HG03103 (cell line): ENCODE measurements at regions not wholly inside any gene's neighbourhood (a gene's known extent, or its start where the extent isn't known, plus 50 kb on each side); places are given as distances from the start of the nearest gene placed in this dataset.

Experiments used
- ATAC-seq: cut with Tn5 transposase; IDR thresholded peaks from one replicate; pipeline ENCODE4 v1.9.1; 2021; ENCODE audit warnings: low read depth; ENCODE audit not compliant: unreplicated experiment

GRCh38 chr6:19477563-19477962 is 359.6 kb upstream of the ID4 start:
- no peak for ATAC-seq

DNA sequence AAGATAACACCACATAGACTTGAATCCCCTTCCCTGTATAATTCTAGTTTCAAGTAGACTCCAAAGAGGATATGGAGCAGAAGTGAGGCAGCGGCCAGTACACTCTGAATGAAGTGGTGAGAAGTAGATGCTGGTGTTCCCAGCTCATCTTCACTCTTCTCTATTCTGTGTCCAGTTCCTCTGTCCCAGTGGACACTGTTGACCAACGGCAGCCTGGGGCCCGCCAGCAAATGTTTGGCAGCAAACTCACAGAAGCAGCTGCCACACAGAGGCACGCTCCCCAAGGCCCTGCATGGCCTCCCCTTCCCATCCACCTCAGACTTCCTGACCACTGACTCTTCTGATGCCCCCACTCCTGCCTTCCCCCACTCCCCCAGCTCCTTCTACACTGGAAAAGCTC is 358.9 kb upstream of the ID4 start:
- ATAC-seq = no peak

DNA sequence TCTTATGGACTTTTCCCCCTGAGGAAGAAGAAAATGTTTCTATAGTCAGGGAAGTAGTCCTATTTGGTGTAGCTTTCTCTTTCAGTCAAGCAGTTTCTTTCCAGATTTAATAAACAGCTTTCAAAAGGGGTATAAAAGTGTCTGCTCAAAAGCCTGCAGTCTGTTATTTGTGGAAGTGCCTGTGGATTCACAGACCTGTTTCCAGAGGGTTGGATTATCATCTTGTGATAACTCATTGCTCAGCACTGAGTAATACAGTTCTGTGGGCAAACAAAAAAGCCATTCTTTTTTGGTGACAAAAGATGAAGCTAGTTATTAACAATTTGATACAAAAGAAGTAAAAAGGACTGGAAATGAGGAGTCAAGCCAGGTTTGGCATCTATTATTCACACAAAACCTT is 358.2 kb upstream of the ID4 start:
- ATAC-seq = no peak

GRCh38 chr6:19479551-19479950 is 357.6 kb upstream of the ID4 start:
- no peak for ATAC-seq

DNA sequence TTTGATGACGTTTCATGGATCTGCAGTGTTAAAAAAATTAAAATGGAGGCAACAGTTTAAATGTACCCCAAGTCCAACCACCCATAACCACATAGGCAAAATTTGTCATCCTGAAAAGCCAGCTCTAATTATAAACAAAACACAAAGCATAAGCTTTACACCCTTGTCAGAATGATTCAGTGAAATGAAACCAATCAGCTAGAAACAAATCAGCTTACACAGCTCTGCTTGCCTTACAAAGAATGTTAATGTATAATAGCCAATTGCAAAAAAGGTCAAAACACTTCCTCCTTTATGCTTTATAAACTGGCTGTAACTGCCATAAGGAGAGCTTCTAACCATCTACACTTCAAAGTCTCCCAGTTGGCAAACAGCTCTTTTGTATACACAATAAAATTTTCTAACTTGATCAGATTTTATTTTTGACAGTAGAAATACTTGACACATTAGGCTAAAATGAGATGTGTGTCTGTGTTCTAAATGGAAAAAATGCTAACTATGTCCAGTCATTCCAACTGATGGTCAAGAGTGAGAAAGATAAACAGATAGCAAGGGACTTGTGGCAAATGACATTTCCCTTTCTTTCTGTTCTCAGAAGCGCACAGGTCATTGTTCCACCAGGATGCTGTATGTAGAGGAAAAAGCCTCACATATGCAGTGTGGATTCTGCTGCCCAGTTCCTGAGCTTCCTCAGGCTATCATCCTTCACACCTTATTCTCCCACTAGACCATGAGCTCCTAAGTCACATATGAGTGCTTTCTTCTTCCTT is 344.3 kb upstream of the ID4 start:
- ATAC-seq = no peak

- ATAC-seq = no peak
These were observed 335.4 kb upstream of the ID4 start for GRCh38 chr6:19501737-19502245.

DNA sequence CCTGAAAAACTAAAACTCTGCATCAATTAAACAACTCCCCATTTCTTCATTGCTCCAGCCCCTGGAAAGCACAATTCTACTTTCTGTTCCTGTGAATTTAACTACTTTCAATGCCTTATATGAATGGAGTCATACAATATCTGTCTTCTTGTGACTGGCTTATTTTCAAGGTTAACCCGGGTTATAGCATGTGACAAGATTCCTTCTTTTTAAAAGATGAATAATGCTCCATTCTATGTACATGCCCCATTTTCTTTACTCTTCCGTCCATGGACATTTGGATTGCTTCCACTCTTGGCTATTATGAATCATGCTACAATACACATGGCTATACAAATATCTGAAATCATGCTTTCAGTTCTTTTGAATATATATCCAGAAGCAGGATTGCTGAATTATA is 334.9 kb upstream of the ID4 start:
- no peak for ATAC-seq

GRCh38 chr6:19515939-19516338 is 321.2 kb upstream of the ID4 start:
- ATAC-seq = no peak

- ATAC-seq = no peak
These were observed 317.2 kb upstream of the ID4 start for GRCh38 chr6:19519941-19520340.

- no peak for ATAC-seq
These were observed 312.6 kb upstream of the ID4 start for GRCh38 chr6:19524366-19525186.

DNA sequence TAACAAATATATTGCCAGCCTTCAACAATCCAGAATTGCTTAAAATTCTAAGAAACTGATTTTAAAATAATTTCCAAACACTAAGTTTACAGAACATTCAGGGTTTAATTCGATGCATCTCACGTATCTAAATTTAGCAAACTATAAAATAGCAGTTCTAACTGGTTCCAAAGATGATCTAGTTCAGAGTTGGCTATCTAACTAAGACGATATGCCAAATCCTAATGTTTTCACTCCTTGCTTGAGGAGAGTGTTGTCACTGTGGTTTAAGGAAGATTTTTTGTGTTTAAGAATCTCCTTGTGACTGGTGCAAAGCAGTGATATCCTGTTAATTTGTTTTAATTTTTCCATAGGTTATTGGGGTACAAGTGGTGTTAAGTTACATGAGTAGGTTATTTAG is 311.5 kb upstream of the ID4 start:
- ATAC-seq = no peak

DNA sequence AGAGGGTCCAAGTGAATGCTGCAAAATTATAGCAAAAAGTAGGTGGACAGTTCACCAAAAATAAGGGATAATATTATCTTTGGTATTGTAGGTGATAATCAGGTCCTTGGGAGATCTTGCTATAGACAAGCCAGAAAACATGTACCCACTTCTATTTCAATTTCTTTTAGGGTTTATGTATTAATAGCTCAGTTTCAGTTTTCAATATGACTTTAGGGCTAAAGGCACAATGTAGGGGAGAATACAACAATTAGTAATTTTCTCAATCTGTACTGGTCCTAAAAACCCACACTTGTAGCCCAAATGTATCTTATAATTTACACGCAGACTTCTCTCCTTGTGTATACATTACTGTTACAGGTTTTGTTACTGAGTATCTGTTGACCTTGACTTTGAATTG is 307.0 kb upstream of the ID4 start:
- ATAC-seq = no peak

- no peak for ATAC-seq
These were observed 301.8 kb upstream of the ID4 start for GRCh38 chr6:19535351-19535750.

DNA sequence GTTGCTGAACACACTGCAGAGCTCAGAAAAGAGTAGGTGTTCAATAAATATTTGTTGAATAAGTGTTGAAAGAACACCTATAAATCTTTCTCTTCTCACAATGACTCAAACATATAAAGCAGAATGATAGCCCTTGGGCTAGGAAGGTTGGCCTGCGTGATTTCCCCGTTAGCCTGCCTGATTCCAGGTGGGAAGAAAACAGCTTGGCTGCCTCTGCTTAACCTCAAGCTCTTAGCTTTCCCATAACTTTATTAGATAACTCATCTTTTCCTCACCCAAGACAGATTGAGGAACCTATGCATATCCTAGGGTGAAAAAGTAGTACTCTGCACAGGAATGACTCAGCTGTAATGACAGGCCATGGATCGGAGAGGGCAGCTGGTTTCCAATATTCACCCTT is 300.3 kb upstream of the ID4 start:
- ATAC-seq = no peak

- ATAC-seq = no peak
These were observed 299.1 kb upstream of the ID4 start for GRCh38 chr6:19538096-19538495.

GRCh38 chr6:19547507-19547906 is 289.7 kb upstream of the ID4 start:
- ATAC-seq = no peak

GRCh38 chr6:19549109-19549508 is 288.1 kb upstream of the ID4 start:
- ATAC-seq = no peak

DNA sequence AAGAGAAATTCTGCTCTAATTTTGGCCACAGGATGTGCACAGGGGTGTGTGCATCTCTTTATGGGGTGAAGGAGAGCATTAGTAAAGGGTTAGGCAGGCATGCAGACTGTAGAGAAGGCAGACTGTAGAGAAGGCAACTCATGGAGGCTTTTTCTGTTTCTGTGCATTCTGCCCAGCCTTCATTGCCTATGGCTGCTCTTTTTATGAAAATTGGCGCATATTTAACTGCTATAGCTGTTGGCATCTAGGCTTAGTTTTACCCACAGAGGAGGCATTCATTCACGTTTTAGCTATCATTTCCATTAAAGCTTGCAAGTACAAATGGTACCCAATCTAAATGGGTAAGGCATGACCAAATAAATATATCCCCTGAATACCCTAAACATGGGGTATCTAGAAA is 286.8 kb upstream of the ID4 start:
- no peak for ATAC-seq

DNA sequence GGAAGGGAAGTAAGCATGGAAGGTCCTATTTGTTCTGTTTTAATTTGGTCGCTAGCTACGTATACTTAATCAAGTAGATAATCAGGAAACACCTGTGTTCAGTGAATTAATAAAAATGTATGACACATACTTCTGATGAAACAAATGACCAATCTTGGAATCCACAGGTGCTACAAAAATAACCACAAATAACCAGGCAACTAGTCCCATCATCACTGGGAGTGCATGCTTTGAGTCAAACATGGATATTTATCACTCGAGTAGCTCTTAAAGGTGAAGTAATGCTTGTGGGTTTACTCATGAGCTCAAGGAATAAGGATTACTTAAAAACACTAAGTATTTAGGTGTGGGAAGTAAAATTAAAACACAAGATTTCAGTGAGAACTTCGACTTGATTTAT is 285.6 kb upstream of the ID4 start:
- ATAC-seq = no peak

DNA sequence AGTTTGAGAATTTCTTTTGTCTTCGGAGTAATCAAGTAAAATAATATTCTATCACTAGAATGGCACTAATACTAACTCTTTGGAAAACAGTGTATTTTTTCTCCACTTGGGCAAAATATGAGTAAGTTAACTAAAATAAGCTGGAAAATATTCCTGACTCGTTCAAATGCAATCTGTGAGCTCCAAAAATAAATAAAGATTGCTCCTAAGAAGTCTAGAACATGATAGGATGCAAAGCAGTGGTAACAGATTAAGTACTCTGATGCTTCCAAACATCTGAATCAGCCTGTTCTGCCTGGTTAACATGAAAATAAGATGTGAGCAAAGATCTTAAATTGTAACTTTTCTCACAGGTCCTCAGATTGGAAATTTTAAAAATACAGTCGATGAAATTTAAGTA is 285.1 kb upstream of the ID4 start:
- no peak for ATAC-seq

DNA sequence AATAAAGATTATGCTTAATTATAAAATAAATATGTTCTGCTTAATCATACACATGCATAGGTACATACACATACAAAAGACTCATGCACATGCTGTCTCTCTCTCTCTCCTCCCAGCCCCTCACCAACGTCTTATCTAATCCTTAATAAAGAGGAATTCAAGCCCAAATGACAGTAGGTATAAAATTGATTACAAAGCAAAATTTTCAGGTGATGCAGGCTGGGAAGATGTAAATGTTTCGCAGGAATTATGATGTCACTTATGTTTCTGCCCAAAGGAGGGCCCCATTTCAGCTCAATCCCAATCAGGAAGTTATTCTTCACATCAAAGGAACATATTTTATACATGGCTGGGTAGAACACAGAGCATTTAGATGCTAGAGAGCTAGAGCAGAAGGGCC is 284.6 kb upstream of the ID4 start:
- no peak for ATAC-seq
